Prostate gland (tissue), 2 donors: ENCODE measurements at regions not wholly inside any gene's neighbourhood (a gene's known extent, or its start where the extent isn't known, plus 50 kb on each side); places are given as distances from the start of the nearest gene placed in this dataset.
"Not testable (repeated sequence)": the region's sequence is repeated elsewhere in the genome, so short reads cannot be mapped to it uniquely, and the experiment has no call there.

ENCODE experiments used
- DNase-seq: peaks from one replicate; pipeline ENCODE4 v3.0.0-alpha.2; 2019; ENCODE audit warnings: low spot score
- H3K27ac ChIP-seq, 2 donors: fragments of 200-600 bp; sonication (generic); 2 replicates each; pipeline ENCODE4 v1.5.1; 2017 to 2019
- H3K27me3 ChIP-seq: fragments of 200-600 bp; sonication (generic); replicated peaks from 2 replicates; pipeline ENCODE4 v1.5.1; 2019; ENCODE audit not compliant: insufficient read depth
- H3K36me3 ChIP-seq, 2 donors: fragments of 200-600 bp; sonication (generic); 1 replicate in 1 of 2; 2 replicates in 1 of 2; pipeline versions ENCODE4 v1.5.1 to v1.8.1; 2017 to 2019
- H3K4me1 ChIP-seq: fragments of 200-600 bp; sonication (generic); replicated peaks from 2 replicates; pipeline ENCODE4 v1.5.1; 2019
- H3K4me3 ChIP-seq, 2 donors: fragments of 200-600 bp; sonication (generic); 2 replicates each; pipeline ENCODE4 v1.5.1; 2017 to 2019
- H3K9me3 ChIP-seq: fragments of 200-600 bp; sonication (generic); 2 replicates; pipeline ENCODE4 v1.5.1; 2017
- POLR2A ChIP-seq: fragments of 450-650 bp; IDR thresholded peaks from one replicate; pipeline ENCODE4 v1.6.1; 2016; ENCODE audit warnings: antibody characterized with exemption, mild to moderate bottlenecking
- POLR2AphosphoS5 ChIP-seq: sonication (generic); formaldehyde crosslinking; IDR thresholded peaks from one replicate; pipeline ENCODE4 v1.6.1; 2017; ENCODE audit warnings: antibody characterized with exemption
- WGBS: methylation state at CpG from one replicate; pipeline ENCODE4 v1.1.5; 2018; 5-methylcytosine and 5-hydroxymethylcytosine counted together
- intact Hi-C: fragments of 100-400 bp; cut with DNase I; formaldehyde crosslinking; loops from one replicate; pipeline ENCODE4 v1.14.2; 2022
- TF ChIP-seq, protein P1 (sequence below), 4 experiments: fragments of 200-600 bp in 2 of 4; fragments of 450-650 bp in 2 of 4; sonication (generic) in 2 of 4; IDR thresholded peaks; 1 replicate in 3 of 4; 2 replicates in 1 of 4; pipeline ENCODE4 v1.5.1; 2016 to 2019; ENCODE audit warnings: antibody characterized with exemption in 4 of 4, mild to moderate bottlenecking in 2 of 4, moderate library complexity in 2 of 4

DNA sequence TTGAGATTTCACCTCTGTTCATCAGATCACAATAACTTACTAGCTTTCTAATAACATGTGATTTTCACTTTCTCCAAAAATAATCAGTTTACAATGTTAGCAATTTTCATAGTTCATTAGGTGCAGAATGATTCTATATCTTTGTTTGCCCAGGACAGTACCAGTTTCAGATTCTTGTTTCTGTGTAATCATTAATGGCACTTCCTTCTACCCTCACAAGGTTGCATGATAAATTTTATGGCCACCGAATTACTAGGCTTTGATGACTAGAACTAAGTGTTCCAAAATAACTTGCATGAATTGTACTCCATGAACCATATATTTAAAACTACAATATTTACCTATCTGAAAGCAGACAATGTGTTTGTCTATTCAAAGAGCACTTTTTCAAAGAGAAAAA lies 442.3 kb downstream of the EPHA7 start:
- TF ChIP-seq POLR2AphosphoS5 (peak; percentile 11), POLR2A (no peak)
- intact Hi-C loops, result no loop called here
- 17% methylated on average over 1 of the region's 1 CpG for WGBS
- Histone ChIP-seq H3K27ac (no peak overlapping the region), H3K9me3 (no peaks in the 10 kb centered on the region), H3K4me3 (no peak overlapping the region), H3K27me3 (no peaks in the 10 kb centered on the region), H3K36me3 (no peaks in the 10 kb centered on the region), H3K4me1 (no peaks in the 10 kb centered on the region)
- DNase-seq, result no peak

DNA sequence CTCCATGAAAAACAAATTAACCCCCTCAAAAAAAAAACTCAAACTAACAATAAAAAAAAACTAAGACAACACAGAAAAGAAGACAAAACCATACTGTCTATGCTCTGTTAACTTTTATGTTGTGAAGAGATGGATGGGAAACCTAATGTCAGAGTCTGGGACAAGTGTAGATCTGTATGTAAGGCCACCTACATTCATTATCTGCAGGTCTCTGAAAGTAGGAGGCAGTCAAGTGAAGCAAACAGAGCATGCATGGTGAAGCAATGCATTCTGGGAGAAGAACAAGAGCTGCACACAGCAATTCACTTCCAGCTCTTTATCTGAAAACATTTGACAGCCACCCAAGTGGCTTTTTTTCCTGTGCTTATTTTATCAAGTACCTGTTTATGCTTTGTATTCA lies 452.0 kb downstream of the EPHA7 start:
- no peak for DNase-seq
- Histone ChIP-seq H3K27me3 (no peaks in the 10 kb centered on the region), H3K4me3 (no peak overlapping the region), H3K4me1 (no peaks in the 10 kb centered on the region), H3K27ac (no peak overlapping the region), H3K36me3 (no peaks in the 10 kb centered on the region), H3K9me3 (no peaks in the 10 kb centered on the region)
- TF ChIP-seq, protein P1, sequence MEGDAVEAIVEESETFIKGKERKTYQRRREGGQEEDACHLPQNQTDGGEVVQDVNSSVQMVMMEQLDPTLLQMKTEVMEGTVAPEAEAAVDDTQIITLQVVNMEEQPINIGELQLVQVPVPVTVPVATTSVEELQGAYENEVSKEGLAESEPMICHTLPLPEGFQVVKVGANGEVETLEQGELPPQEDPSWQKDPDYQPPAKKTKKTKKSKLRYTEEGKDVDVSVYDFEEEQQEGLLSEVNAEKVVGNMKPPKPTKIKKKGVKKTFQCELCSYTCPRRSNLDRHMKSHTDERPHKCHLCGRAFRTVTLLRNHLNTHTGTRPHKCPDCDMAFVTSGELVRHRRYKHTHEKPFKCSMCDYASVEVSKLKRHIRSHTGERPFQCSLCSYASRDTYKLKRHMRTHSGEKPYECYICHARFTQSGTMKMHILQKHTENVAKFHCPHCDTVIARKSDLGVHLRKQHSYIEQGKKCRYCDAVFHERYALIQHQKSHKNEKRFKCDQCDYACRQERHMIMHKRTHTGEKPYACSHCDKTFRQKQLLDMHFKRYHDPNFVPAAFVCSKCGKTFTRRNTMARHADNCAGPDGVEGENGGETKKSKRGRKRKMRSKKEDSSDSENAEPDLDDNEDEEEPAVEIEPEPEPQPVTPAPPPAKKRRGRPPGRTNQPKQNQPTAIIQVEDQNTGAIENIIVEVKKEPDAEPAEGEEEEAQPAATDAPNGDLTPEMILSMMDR (IDR thresholded peaks at IDR 0.05), result no peak
- TF ChIP-seq POLR2AphosphoS5, result no peak
- no peak for TF ChIP-seq POLR2A
- intact Hi-C loops, result no loop called here

DNA sequence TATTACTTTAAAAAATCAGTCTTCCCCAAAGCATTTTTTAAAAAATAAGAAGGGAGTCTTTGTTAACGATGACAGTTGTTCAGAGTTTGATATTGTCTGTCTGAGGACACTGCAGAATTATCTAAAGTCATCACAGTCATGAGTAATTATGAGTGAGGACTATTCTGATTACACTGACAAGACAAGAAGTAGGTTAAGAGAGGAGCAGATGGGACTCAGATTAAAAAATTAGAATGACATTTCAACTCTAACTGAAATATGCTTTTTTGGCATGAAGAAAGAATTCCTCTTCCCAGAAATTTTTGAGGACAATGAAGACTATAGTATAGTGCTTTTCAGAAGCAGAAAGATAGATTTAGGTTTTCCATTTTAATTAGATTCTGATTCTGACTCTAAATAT lies 456.5 kb downstream of the EPHA7 start:
- no peak for DNase-seq
- H3K4me1 ChIP-seq, result no peaks in the 10 kb centered on the region
- no peaks in the 10 kb centered on the region for H3K9me3 ChIP-seq
- H3K27me3 ChIP-seq, result no peaks in the 10 kb centered on the region
- H3K36me3 ChIP-seq, result no peaks in the 10 kb centered on the region
- WGBS, result 90% methylated on average over 1 of the region's 1 CpG
- H3K27ac ChIP-seq, result no peak overlapping the region
- no peak overlapping the region for H3K4me3 ChIP-seq
- TF ChIP-seq, protein P1 (IDR thresholded peaks at IDR 0.05), result no peak
- TF ChIP-seq POLR2AphosphoS5 (no peak), POLR2A (no peak)
- intact Hi-C loops, result no loop called here

DNA sequence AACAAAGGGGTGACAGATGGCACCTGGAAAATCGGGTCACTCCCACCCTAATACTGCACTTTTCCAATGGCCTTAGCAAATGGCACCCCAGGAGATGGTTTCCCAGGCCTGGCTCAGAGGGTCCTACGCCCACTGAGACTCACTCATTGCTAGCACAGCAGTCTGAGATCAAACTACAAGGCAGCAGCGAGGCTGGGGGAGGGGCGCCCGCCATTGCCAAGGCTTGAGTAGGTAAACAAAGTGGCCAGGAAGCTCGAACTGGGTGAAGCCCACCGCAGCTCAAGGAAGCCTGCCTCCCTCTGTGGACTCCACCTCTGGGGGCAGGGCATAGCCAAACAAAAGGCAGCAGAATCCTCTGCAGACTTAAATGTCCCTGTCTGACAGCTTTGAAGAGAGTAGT lies 467.2 kb downstream of the EPHA7 start:
- H3K27ac ChIP-seq, H3K4me1 ChIP-seq, H3K9me3 ChIP-seq, H3K36me3 ChIP-seq, H3K4me3 ChIP-seq, intact Hi-C loops, H3K27me3 ChIP-seq, DNase-seq: not testable (repeated sequence)
- WGBS, result 90% methylated on average over 7 of the region's 7 CpGs

DNA sequence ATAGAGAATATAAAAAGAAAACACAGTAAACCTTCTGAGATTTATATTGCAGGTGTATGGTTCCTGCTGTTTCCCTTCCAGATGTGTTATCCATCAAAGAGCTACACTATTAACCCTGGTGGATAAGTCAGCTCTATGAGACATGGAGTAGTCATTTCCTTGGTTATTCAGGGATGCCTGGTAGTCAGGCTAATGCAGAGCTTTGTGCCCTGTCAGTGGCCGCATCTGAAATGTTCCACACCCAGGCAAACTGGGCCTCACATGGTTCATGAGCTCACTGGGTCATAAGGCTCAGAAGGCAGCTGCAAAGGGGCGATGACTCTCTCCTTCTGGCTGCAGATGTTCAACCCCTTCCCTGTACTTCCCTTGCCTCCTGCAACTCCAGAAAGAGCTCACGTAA lies 473.6 kb downstream of the EPHA7 start:
- H3K36me3 ChIP-seq, result no peaks in the 10 kb centered on the region
- intact Hi-C loops, result no loop called here
- no peak for DNase-seq
- no peaks in the 10 kb centered on the region for H3K27me3 ChIP-seq
- H3K4me3 ChIP-seq, result no peak overlapping the region
- 93% methylated on average over 3 of the region's 3 CpGs for WGBS
- H3K27ac ChIP-seq, result no peak overlapping the region
- H3K9me3 ChIP-seq, result no peaks in the 10 kb centered on the region
- no peaks in the 10 kb centered on the region for H3K4me1 ChIP-seq
- TF ChIP-seq, protein P1 (IDR thresholded peaks at IDR 0.05), result no peak
- TF ChIP-seq POLR2AphosphoS5, result no peak
- no peak for TF ChIP-seq POLR2A

DNA sequence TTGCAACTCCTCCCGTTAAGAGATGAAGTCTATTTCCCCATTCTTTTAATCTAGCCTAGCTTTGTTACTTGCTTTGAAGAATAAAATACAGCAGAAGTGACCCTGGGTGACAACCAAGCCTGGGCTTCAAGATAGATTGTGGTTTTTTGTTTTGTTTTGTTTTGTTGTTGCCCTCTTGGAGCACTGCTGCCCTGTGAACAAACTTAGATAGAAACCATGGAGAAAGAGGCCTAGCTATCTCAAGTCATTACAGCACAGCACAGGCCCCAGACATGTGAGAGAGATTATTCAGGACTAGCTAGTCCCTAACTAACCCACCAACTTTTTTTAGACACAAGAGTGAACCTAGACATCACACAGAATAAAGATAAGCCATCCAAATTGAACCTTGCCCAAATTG lies 475.2 kb downstream of the EPHA7 start:
- no peak overlapping the region for H3K4me3 ChIP-seq
- H3K27ac ChIP-seq, result no peak overlapping the region
- no peaks in the 10 kb centered on the region for H3K4me1 ChIP-seq
- TF ChIP-seq POLR2A, result no peak
- no peak for TF ChIP-seq POLR2AphosphoS5
- TF ChIP-seq, protein P1 (IDR thresholded peaks at IDR 0.05), result no peak
- DNase-seq, result no peak
- H3K9me3 ChIP-seq, result no peaks in the 10 kb centered on the region
- WGBS, result 93% methylated on average over 1 of the region's 1 CpG
- no peaks in the 10 kb centered on the region for H3K27me3 ChIP-seq
- intact Hi-C loops, result no loop called here
- H3K36me3 ChIP-seq, result no peaks in the 10 kb centered on the region
